ENCODE measurements at regions not wholly inside any gene's neighbourhood (a gene's known extent, or its start where the extent isn't known, plus 50 kb on each side); places are given as distances from the start of the nearest gene placed in this dataset.

GRCh38 chrX:25519258-25519657 lies 503.5 kb upstream of the ARX start:
- TF ChIP-seq CTCF (IDR thresholded peaks at IDR 0.05) (no peak), EP300 (IDR thresholded peaks at IDR 0.05) (no peak), POLR2AphosphoS5 (IDR thresholded peaks at IDR 0.05) (no peak)

Data from esophagus muscularis mucosa (tissue), 4 donors.